Endodermal cell (in vitro differentiated cells): ENCODE measurements at regions not wholly inside any gene's neighbourhood (a gene's known extent, or its start where the extent isn't known, plus 50 kb on each side); places are given as distances from the start of the nearest gene placed in this dataset.

ENCODE experiments used
- DNase-seq: peaks from one replicate; pipeline ENCODE4 v3.0.0-alpha.2; 2017
- H3K27ac ChIP-seq: 2 replicates; pipeline ENCODE4 v1.5.1; 2013; ENCODE audit warnings: mild to moderate bottlenecking, low read depth, low read length, moderate library complexity
- H3K27me3 ChIP-seq: 2 replicates; pipeline ENCODE4 v1.6.1; 2013; ENCODE audit warnings: mild to moderate bottlenecking, low read length, moderate library complexity; ENCODE audit not compliant: insufficient read depth, control insufficient read depth, poor library complexity, severe bottlenecking
- H3K36me3 ChIP-seq: 2 replicates; pipeline ENCODE4 v1.7.0; 2013; ENCODE audit warnings: mild to moderate bottlenecking, low read length, moderate library complexity; ENCODE audit not compliant: control insufficient read depth, insufficient read depth
- H3K4me1 ChIP-seq: one replicate; pipeline ENCODE4 v1.7.0; 2013; ENCODE audit warnings: low read length; ENCODE audit not compliant: control insufficient read depth, insufficient read depth
- H3K4me3 ChIP-seq: 2 replicates; pipeline ENCODE4 v1.5.1; 2013; ENCODE audit warnings: mild to moderate bottlenecking, low read length, moderate library complexity
- H3K9ac ChIP-seq: 2 replicates; pipeline ENCODE4 v1.6.1; 2013; ENCODE audit warnings: mild to moderate bottlenecking, low read length, moderate library complexity; ENCODE audit not compliant: poor library complexity, severe bottlenecking; ENCODE audit errors: extremely low read depth
- H3K9me3 ChIP-seq: 2 replicates; pipeline ENCODE4 v1.6.1; 2013; ENCODE audit warnings: mild to moderate bottlenecking, low read length, moderate library complexity; ENCODE audit not compliant: control insufficient read depth
- H3K27ac Mint-ChIP-seq: 2 replicates; pipeline ENCODE4 v1.8.0; 2020; ENCODE audit warnings: mixed read lengths
- H3K27me3 Mint-ChIP-seq: 2 replicates; pipeline ENCODE4 v1.8.0; 2021; ENCODE audit warnings: mild to moderate bottlenecking, mixed read lengths; ENCODE audit not compliant: insufficient read depth
- H3K36me3 Mint-ChIP-seq: 2 replicates; pipeline ENCODE4 v1.8.0; 2020; ENCODE audit warnings: low read depth, mixed read lengths
- H3K4me1 Mint-ChIP-seq: 2 replicates; pipeline ENCODE4 v1.8.0; 2020; ENCODE audit warnings: mixed read lengths
- H3K4me3 Mint-ChIP-seq: 2 replicates; pipeline ENCODE4 v1.8.0; 2020; ENCODE audit warnings: mild to moderate bottlenecking, moderate library complexity, mixed read lengths
- H3K9me3 Mint-ChIP-seq: 2 replicates; pipeline ENCODE4 v1.8.0; 2020; ENCODE audit warnings: mild to moderate bottlenecking, mixed read lengths
- CTCF ChIP-seq: fragments of 200-600 bp; sonication (generic); conservative IDR thresholded peaks from 2 replicates; pipeline ENCODE4 v1.5.0; 2021; ENCODE audit warnings: antibody characterized with exemption, mild to moderate bottlenecking
- WGBS, 2 experiments: methylation state at CpG; one replicate each; pipeline versions ENCODE4 v1.1.5 to v1.1.7; 2013; ENCODE audit warnings: missing lambda C conversion rate in 2 of 2, mixed read lengths in 1 of 2; ENCODE audit not compliant: insufficient coverage in 1 of 2, insufficient read length in 1 of 2; 5-methylcytosine and 5-hydroxymethylcytosine counted together

- Mint-ChIP-seq H3K27me3 (no peaks in the 10 kb centered on the region), H3K4me3 (no peak overlapping the region), H3K27ac (no peak overlapping the region), H3K4me1 (no peaks in the 10 kb centered on the region), H3K9me3 (no peaks in the 10 kb centered on the region), H3K36me3 (no peaks in the 10 kb centered on the region)
- Histone ChIP-seq H3K4me3 (no peak overlapping the region), H3K4me1 (no peaks in the 10 kb centered on the region), H3K36me3 (no peaks in the 10 kb centered on the region), H3K9ac (no peak overlapping the region), H3K9me3 (no peaks in the 10 kb centered on the region), H3K27ac (no peak overlapping the region), H3K27me3 (no peaks in the 10 kb centered on the region)
- 98% methylated on average over 4 of the region's 4 CpGs; no CpG with 5 or more reads in 1 of the 2 experiments for WGBS, 2 experiments
- no peak for DNase-seq
- no peak for TF ChIP-seq CTCF
Observed at GRCh38 chr10:129335396-129335795, 131.6 kb upstream of the MGMT start.

DNA sequence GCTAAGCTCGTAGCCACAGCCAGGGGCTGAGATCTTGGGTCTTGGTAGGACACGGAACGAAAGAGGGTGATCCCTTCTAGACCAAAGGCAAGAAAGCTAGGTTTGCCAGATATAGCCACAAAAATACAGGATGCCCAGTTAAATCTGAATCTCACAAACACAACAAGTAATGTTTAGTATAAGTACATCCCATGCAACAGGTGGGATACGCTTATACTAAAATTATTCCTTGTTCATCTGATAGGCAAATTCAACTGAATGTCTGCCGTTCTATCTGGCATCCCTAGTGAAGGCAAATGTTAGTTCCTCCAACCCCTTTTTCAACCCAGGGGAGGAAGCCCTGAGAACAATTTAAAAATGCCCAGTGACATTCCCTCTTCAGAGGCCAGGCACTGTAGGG lies 131.1 kb upstream of the MGMT start:
- H3K27ac ChIP-seq: no peak overlapping the region
- H3K27me3 Mint-ChIP-seq: no peaks in the 10 kb centered on the region
- H3K9me3 Mint-ChIP-seq: no peaks in the 10 kb centered on the region
- no peak for TF ChIP-seq CTCF
- H3K4me1 ChIP-seq: no peaks in the 10 kb centered on the region
- no peaks in the 10 kb centered on the region for H3K36me3 Mint-ChIP-seq
- H3K9ac ChIP-seq: no peak overlapping the region
- no peaks in the 10 kb centered on the region for H3K27me3 ChIP-seq
- no peaks in the 10 kb centered on the region for H3K4me1 Mint-ChIP-seq
- no peaks in the 10 kb centered on the region for H3K9me3 ChIP-seq
- H3K4me3 Mint-ChIP-seq: no peak overlapping the region
- H3K4me3 ChIP-seq: no peak overlapping the region
- DNase-seq: no peak
- 92 to 94% methylated on average over 3 to 5 of the region's 5 CpGs for WGBS, 2 experiments
- no peak overlapping the region for H3K27ac Mint-ChIP-seq
- no peaks in the 10 kb centered on the region for H3K36me3 ChIP-seq

DNA sequence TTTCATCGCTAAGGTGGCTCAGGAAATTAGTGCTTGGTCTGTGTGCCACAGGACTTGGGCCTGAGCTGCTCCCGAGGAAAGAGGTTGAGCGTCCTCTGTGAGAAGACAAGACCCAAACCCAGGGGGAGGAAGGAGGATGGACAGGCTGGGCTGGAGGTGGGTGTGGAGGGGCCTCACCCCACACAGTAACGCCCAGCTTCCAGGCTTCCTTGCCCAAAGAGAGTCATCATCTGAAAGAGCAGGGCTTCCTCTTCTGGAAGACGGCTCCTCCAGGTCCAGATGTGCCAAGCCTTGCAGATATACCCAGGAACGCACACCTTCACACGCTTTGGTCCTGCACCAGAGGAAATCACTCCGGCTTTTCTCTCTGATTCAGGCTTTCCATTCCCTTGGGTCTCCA lies 127.8 kb upstream of the MGMT start:
- H3K4me3 Mint-ChIP-seq: no peak overlapping the region
- WGBS, 2 experiments: 93 to 95% methylated on average over 6 to 8 of the region's 8 CpGs
- no peak for DNase-seq
- no peak overlapping the region for H3K4me3 ChIP-seq
- no peaks in the 10 kb centered on the region for H3K9me3 ChIP-seq
- no peak overlapping the region for H3K27ac ChIP-seq
- H3K36me3 Mint-ChIP-seq: no peaks in the 10 kb centered on the region
- no peak overlapping the region for H3K27ac Mint-ChIP-seq
- no peaks in the 10 kb centered on the region for H3K4me1 Mint-ChIP-seq
- no peaks in the 10 kb centered on the region for H3K36me3 ChIP-seq
- H3K4me1 ChIP-seq: no peaks in the 10 kb centered on the region
- no peaks in the 10 kb centered on the region for H3K27me3 ChIP-seq
- H3K9me3 Mint-ChIP-seq: no peaks in the 10 kb centered on the region
- no peak for TF ChIP-seq CTCF
- no peak overlapping the region for H3K9ac ChIP-seq
- H3K27me3 Mint-ChIP-seq: peaks cover 4% of the 10 kb centered on the region
